ENCODE measurements at regions not wholly inside any gene's neighbourhood (a gene's known extent, or its start where the extent isn't known, plus 50 kb on each side); places are given as distances from the start of the nearest gene placed in this dataset.

GRCh38 chr5:63456279-63456678 is 506.0 kb downstream of the HTR1A start:
- no peaks in the 10 kb centered on the region for H3K27me3 ChIP-seq (ENCODE audit: control insufficient read depth in 2 of 2, insufficient read depth in 2 of 2, low read length in 2 of 2)
- no peak for DNase-seq (ENCODE audit: extremely low read depth in 1 of 4, low spot score in 3 of 4)
- H3K4me1 ChIP-seq (replicated peaks in 1 of 2; ENCODE audit: control insufficient read depth in 2 of 2, insufficient read depth in 2 of 2, low read length in 2 of 2) = no peaks in the 10 kb centered on the region
- TF ChIP-seq ZNF431 (CRISPR knock-in tag; IDR thresholded peaks at IDR 0.05) (no peak), CBFA2T2 (conservative IDR thresholded peaks at IDR 0.05) (no peak), ZNF644 (tag; IDR thresholded peaks at IDR 0.05; ENCODE audit: low read depth) (no peak), MED1 (CRISPR knock-in tag; IDR thresholded peaks at IDR 0.05; ENCODE audit: borderline replicate concordance) (no peak), ZNF830 (CRISPR knock-in tag; IDR thresholded peaks at IDR 0.05) (no peak), CBX8 (IDR thresholded peaks at IDR 0.05; ENCODE audit: borderline replicate concordance, extremely low read depth, low read depth, low read length, poor library complexity, severe bottlenecking) (no peak), SMAD4 (CRISPR knock-in tag; conservative IDR thresholded peaks at IDR 0.05) (no peak)
- 8% methylated on average over 1 of the region's 1 CpG for WGBS (ENCODE audit: insufficient coverage, low coverage, missing lambda C conversion rate)
- POLR2A ChIA-PET = no interaction called here
- no peaks in the 10 kb centered on the region for H3K36me3 ChIP-seq (ENCODE audit: control insufficient read depth, insufficient read depth, low read length)
- CTCF ChIA-PET (ENCODE audit: low intra/inter-chr PET ratio) = no interaction called here
- H3K9ac ChIP-seq (ENCODE audit: insufficient read depth in 1 of 2, low read depth in 2 of 2, low read length in 2 of 2) = no peak overlapping the region
- no peak overlapping the region for H2AFZ ChIP-seq (ENCODE audit: low read depth, low read length)
- intact Hi-C loops (cut with micrococcal nuclease) = no loop called here
- H3K4me3 ChIP-seq = no peak overlapping the region
- peaks cover 2% of the 10 kb centered on the region; the same call in 1 of the 2 replicates for H3K9me3 ChIP-seq (replicated peaks; ENCODE audit: control insufficient read depth, insufficient read depth, low read depth, low read length)
- no peak for FAIRE-seq
- ATAC-seq = no peak
- H3K27ac ChIP-seq (ENCODE audit: extremely low read depth, low read depth, low read length) = no peak overlapping the region
- no peak overlapping the region for H3K4me2 ChIP-seq (ENCODE audit: insufficient read depth, low read length)
- no peaks in the 10 kb centered on the region for H4K20me1 ChIP-seq (replicated peaks; ENCODE audit: control insufficient read depth, insufficient read depth, low read length)
- BruUV-seq (replicated peaks) = no TSS peak
- no peaks in the 10 kb centered on the region for H3K9me1 ChIP-seq (ENCODE audit: control insufficient read depth, insufficient read depth, low read length)
- no peaks in the 10 kb centered on the region for H3K79me2 ChIP-seq (ENCODE audit: control insufficient read depth, insufficient read depth, low read length)
- in situ Hi-C loops (cut with MboI) = no loop called here

DNA sequence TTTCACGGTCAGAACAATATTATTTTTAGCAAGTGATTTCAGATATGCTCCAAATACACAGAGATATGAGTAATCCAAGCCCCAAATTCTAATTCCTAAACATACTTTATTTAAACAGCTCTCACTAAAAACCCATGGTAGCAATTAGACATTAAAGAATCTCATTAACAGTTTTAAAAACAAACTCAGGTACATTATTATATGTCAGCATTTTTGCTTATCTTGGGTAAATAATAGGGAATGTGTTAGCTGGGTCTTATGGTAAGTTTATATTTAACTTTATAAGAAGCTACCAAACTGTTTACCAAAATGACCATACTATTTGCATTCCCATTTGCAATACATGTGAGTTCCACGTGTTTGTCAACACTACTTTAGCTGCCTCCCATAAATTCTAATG is 511.1 kb downstream of the HTR1A start:
- H3K27ac ChIP-seq (ENCODE audit: extremely low read depth, low read depth, low read length) = no peak overlapping the region
- no peaks in the 10 kb centered on the region for H3K36me3 ChIP-seq (ENCODE audit: control insufficient read depth, insufficient read depth, low read length)
- FAIRE-seq (no peak), DNase-seq (ENCODE audit: extremely low read depth in 1 of 4, low spot score in 3 of 4) (no peak), ATAC-seq (no peak)
- intact Hi-C loops (cut with micrococcal nuclease) = no loop called here
- H3K27me3 ChIP-seq (ENCODE audit: control insufficient read depth in 2 of 2, insufficient read depth in 2 of 2, low read length in 2 of 2) = no peaks in the 10 kb centered on the region
- 0% methylated on average over 2 of the region's 2 CpGs for WGBS (ENCODE audit: insufficient coverage, low coverage, missing lambda C conversion rate)
- ChIA-PET CTCF (ENCODE audit: low intra/inter-chr PET ratio) (no interaction called here), POLR2A (no interaction called here)
- no peak overlapping the region for H2AFZ ChIP-seq (ENCODE audit: low read depth, low read length)
- H4K20me1 ChIP-seq (replicated peaks; ENCODE audit: control insufficient read depth, insufficient read depth, low read length) = no peaks in the 10 kb centered on the region
- H3K4me3 ChIP-seq = no peak overlapping the region
- TF ChIP-seq POLR3A (IDR thresholded peaks at IDR 0.05; ENCODE audit: borderline replicate concordance, extremely low read depth, insufficient read depth, insufficient read length) (no peak), MAFK (IDR thresholded peaks at IDR 0.05; ENCODE audit: low read length) (peak; percentile 32; the same call in 1 of the 2 replicates), ZNF316 (IDR thresholded peaks at IDR 0.05) (peak; percentile 67; the same call in 1 of the 2 replicates), MAFF (IDR thresholded peaks at IDR 0.05; ENCODE audit: low read length) (peak; percentile 11; the same call in 1 of the 2 replicates)
- no peaks in the 10 kb centered on the region for H3K79me2 ChIP-seq (ENCODE audit: control insufficient read depth, insufficient read depth, low read length)
- no peaks in the 10 kb centered on the region; the same call in 1 of the 2 replicates for H3K9me3 ChIP-seq (replicated peaks; ENCODE audit: control insufficient read depth, insufficient read depth, low read depth, low read length)
- no peak overlapping the region for H3K9ac ChIP-seq (ENCODE audit: insufficient read depth in 1 of 2, low read depth in 2 of 2, low read length in 2 of 2)
- no TSS peak for BruUV-seq (replicated peaks)
- no peak overlapping the region for H3K4me2 ChIP-seq (ENCODE audit: insufficient read depth, low read length)
- H3K9me1 ChIP-seq (ENCODE audit: control insufficient read depth, insufficient read depth, low read length) = no peaks in the 10 kb centered on the region
- in situ Hi-C loops (cut with MboI) = no loop called here
- H3K4me1 ChIP-seq (replicated peaks in 1 of 2; ENCODE audit: control insufficient read depth in 2 of 2, insufficient read depth in 2 of 2, low read length in 2 of 2) = no peaks in the 10 kb centered on the region

Measured in K562 (cell line).